ENCODE measurements at regions not wholly inside any gene's neighbourhood (a gene's known extent, or its start where the extent isn't known, plus 50 kb on each side); places are given as distances from the start of the nearest gene placed in this dataset.

GRCh38 chr21:15422783-15423182 is 307.0 kb upstream of the USP25 start:
- DNase-seq: no peak
- Histone ChIP-seq H3K27ac (ENCODE audit: insufficient read depth, low read length, poor library complexity, severe bottlenecking) (no peak overlapping the region), H3K4me1 (ENCODE audit: control insufficient read depth, insufficient read depth, low read length, poor library complexity, severe bottlenecking) (no peaks in the 10 kb centered on the region), H3K9me3 (ENCODE audit: control insufficient read depth, low read length) (no peaks in the 10 kb centered on the region), H3K4me3 (ENCODE audit: insufficient read depth, low read depth, low read length, poor library complexity, severe bottlenecking) (no peak overlapping the region), H3K36me3 (ENCODE audit: control insufficient read depth, insufficient read depth, low read length) (no peaks in the 10 kb centered on the region), H3K27me3 (replicated peaks; ENCODE audit: control insufficient read depth, insufficient read depth, low read length, poor library complexity, severe bottlenecking) (no peaks in the 10 kb centered on the region)

GRCh38 chr21:15423676-15424445 is 305.9 kb upstream of the USP25 start:
- H3K27me3 ChIP-seq (replicated peaks; ENCODE audit: control insufficient read depth, insufficient read depth, low read length, poor library complexity, severe bottlenecking): no peaks in the 10 kb centered on the region
- no peaks in the 10 kb centered on the region for H3K36me3 ChIP-seq (ENCODE audit: control insufficient read depth, insufficient read depth, low read length)
- no peak overlapping the region for H3K4me3 ChIP-seq (ENCODE audit: insufficient read depth, low read depth, low read length, poor library complexity, severe bottlenecking)
- H3K9me3 ChIP-seq (ENCODE audit: control insufficient read depth, low read length): no peaks in the 10 kb centered on the region
- no peak overlapping the region for H3K27ac ChIP-seq (ENCODE audit: insufficient read depth, low read length, poor library complexity, severe bottlenecking)
- H3K4me1 ChIP-seq (ENCODE audit: control insufficient read depth, insufficient read depth, low read length, poor library complexity, severe bottlenecking): no peaks in the 10 kb centered on the region
- no peak for DNase-seq

GRCh38 chr21:15425049-15425448 is 304.7 kb upstream of the USP25 start:
- DNase-seq: no peak
- no peaks in the 10 kb centered on the region for H3K36me3 ChIP-seq (ENCODE audit: control insufficient read depth, insufficient read depth, low read length)
- no peaks in the 10 kb centered on the region for H3K27me3 ChIP-seq (replicated peaks; ENCODE audit: control insufficient read depth, insufficient read depth, low read length, poor library complexity, severe bottlenecking)
- H3K4me3 ChIP-seq (ENCODE audit: insufficient read depth, low read depth, low read length, poor library complexity, severe bottlenecking): no peak overlapping the region
- H3K9me3 ChIP-seq (ENCODE audit: control insufficient read depth, low read length): no peaks in the 10 kb centered on the region
- no peaks in the 10 kb centered on the region for H3K4me1 ChIP-seq (ENCODE audit: control insufficient read depth, insufficient read depth, low read length, poor library complexity, severe bottlenecking)
- H3K27ac ChIP-seq (ENCODE audit: insufficient read depth, low read length, poor library complexity, severe bottlenecking): no peak overlapping the region

- Histone ChIP-seq H3K36me3 (ENCODE audit: control insufficient read depth, insufficient read depth, low read length) (no peaks in the 10 kb centered on the region), H3K27me3 (replicated peaks; ENCODE audit: control insufficient read depth, insufficient read depth, low read length, poor library complexity, severe bottlenecking) (no peaks in the 10 kb centered on the region), H3K4me1 (ENCODE audit: control insufficient read depth, insufficient read depth, low read length, poor library complexity, severe bottlenecking) (no peaks in the 10 kb centered on the region), H3K4me3 (ENCODE audit: insufficient read depth, low read depth, low read length, poor library complexity, severe bottlenecking) (no peak overlapping the region), H3K9me3 (ENCODE audit: control insufficient read depth, low read length) (no peaks in the 10 kb centered on the region), H3K27ac (ENCODE audit: insufficient read depth, low read length, poor library complexity, severe bottlenecking) (no peak overlapping the region)
- no peak for DNase-seq
Measured at GRCh38 chr21:15430023-15430422, 299.8 kb upstream of the USP25 start.

GRCh38 chr21:15430577-15430976 is 299.2 kb upstream of the USP25 start:
- Histone ChIP-seq H3K27me3 (replicated peaks; ENCODE audit: control insufficient read depth, insufficient read depth, low read length, poor library complexity, severe bottlenecking) (no peaks in the 10 kb centered on the region), H3K27ac (ENCODE audit: insufficient read depth, low read length, poor library complexity, severe bottlenecking) (no peak overlapping the region), H3K9me3 (ENCODE audit: control insufficient read depth, low read length) (no peaks in the 10 kb centered on the region), H3K36me3 (ENCODE audit: control insufficient read depth, insufficient read depth, low read length) (no peaks in the 10 kb centered on the region), H3K4me3 (ENCODE audit: insufficient read depth, low read depth, low read length, poor library complexity, severe bottlenecking) (no peak overlapping the region), H3K4me1 (ENCODE audit: control insufficient read depth, insufficient read depth, low read length, poor library complexity, severe bottlenecking) (no peaks in the 10 kb centered on the region)
- no peak for DNase-seq

- H3K4me3 ChIP-seq (ENCODE audit: insufficient read depth, low read depth, low read length, poor library complexity, severe bottlenecking): no peak overlapping the region
- no peaks in the 10 kb centered on the region for H3K9me3 ChIP-seq (ENCODE audit: control insufficient read depth, low read length)
- no peak for DNase-seq
- H3K27me3 ChIP-seq (replicated peaks; ENCODE audit: control insufficient read depth, insufficient read depth, low read length, poor library complexity, severe bottlenecking): no peaks in the 10 kb centered on the region
- H3K4me1 ChIP-seq (ENCODE audit: control insufficient read depth, insufficient read depth, low read length, poor library complexity, severe bottlenecking): no peaks in the 10 kb centered on the region
- no peaks in the 10 kb centered on the region for H3K36me3 ChIP-seq (ENCODE audit: control insufficient read depth, insufficient read depth, low read length)
- H3K27ac ChIP-seq (ENCODE audit: insufficient read depth, low read length, poor library complexity, severe bottlenecking): no peak overlapping the region
Measured at GRCh38 chr21:15431053-15431452, 298.7 kb upstream of the USP25 start.

GRCh38 chr21:15433091-15433490 is 296.7 kb upstream of the USP25 start:
- H3K4me3 ChIP-seq (ENCODE audit: insufficient read depth, low read depth, low read length, poor library complexity, severe bottlenecking): no peak overlapping the region
- H3K27me3 ChIP-seq (replicated peaks; ENCODE audit: control insufficient read depth, insufficient read depth, low read length, poor library complexity, severe bottlenecking): no peaks in the 10 kb centered on the region
- no peak for DNase-seq
- H3K36me3 ChIP-seq (ENCODE audit: control insufficient read depth, insufficient read depth, low read length): no peaks in the 10 kb centered on the region
- no peak overlapping the region for H3K27ac ChIP-seq (ENCODE audit: insufficient read depth, low read length, poor library complexity, severe bottlenecking)
- H3K9me3 ChIP-seq (ENCODE audit: control insufficient read depth, low read length): no peaks in the 10 kb centered on the region
- H3K4me1 ChIP-seq (ENCODE audit: control insufficient read depth, insufficient read depth, low read length, poor library complexity, severe bottlenecking): no peaks in the 10 kb centered on the region

- no peaks in the 10 kb centered on the region for H3K27me3 ChIP-seq (replicated peaks; ENCODE audit: control insufficient read depth, insufficient read depth, low read length, poor library complexity, severe bottlenecking)
- no peaks in the 10 kb centered on the region for H3K36me3 ChIP-seq (ENCODE audit: control insufficient read depth, insufficient read depth, low read length)
- no peaks in the 10 kb centered on the region for H3K4me1 ChIP-seq (ENCODE audit: control insufficient read depth, insufficient read depth, low read length, poor library complexity, severe bottlenecking)
- H3K9me3 ChIP-seq (ENCODE audit: control insufficient read depth, low read length): no peaks in the 10 kb centered on the region
- DNase-seq: no peak
- H3K4me3 ChIP-seq (ENCODE audit: insufficient read depth, low read depth, low read length, poor library complexity, severe bottlenecking): no peak overlapping the region
- H3K27ac ChIP-seq (ENCODE audit: insufficient read depth, low read length, poor library complexity, severe bottlenecking): no peak overlapping the region
Measured at GRCh38 chr21:15434163-15434905, 295.4 kb upstream of the USP25 start.

GRCh38 chr21:15436031-15436430 is 293.8 kb upstream of the USP25 start:
- Histone ChIP-seq H3K27me3 (replicated peaks; ENCODE audit: control insufficient read depth, insufficient read depth, low read length, poor library complexity, severe bottlenecking) (no peaks in the 10 kb centered on the region), H3K4me1 (ENCODE audit: control insufficient read depth, insufficient read depth, low read length, poor library complexity, severe bottlenecking) (no peaks in the 10 kb centered on the region), H3K9me3 (ENCODE audit: control insufficient read depth, low read length) (no peaks in the 10 kb centered on the region), H3K36me3 (ENCODE audit: control insufficient read depth, insufficient read depth, low read length) (no peaks in the 10 kb centered on the region), H3K4me3 (ENCODE audit: insufficient read depth, low read depth, low read length, poor library complexity, severe bottlenecking) (no peak overlapping the region), H3K27ac (ENCODE audit: insufficient read depth, low read length, poor library complexity, severe bottlenecking) (no peak overlapping the region)
- no peak for DNase-seq

GRCh38 chr21:15437883-15438282 is 291.9 kb upstream of the USP25 start:
- no peak for DNase-seq

More at GRCh38 chr21:15437883-15438282, 291.9 kb upstream of the USP25 start:
- Histone ChIP-seq H3K36me3 (ENCODE audit: control insufficient read depth, insufficient read depth, low read length) (no peaks in the 10 kb centered on the region), H3K4me3 (ENCODE audit: insufficient read depth, low read depth, low read length, poor library complexity, severe bottlenecking) (no peak overlapping the region), H3K9me3 (ENCODE audit: control insufficient read depth, low read length) (no peaks in the 10 kb centered on the region), H3K4me1 (ENCODE audit: control insufficient read depth, insufficient read depth, low read length, poor library complexity, severe bottlenecking) (no peaks in the 10 kb centered on the region), H3K27me3 (replicated peaks; ENCODE audit: control insufficient read depth, insufficient read depth, low read length, poor library complexity, severe bottlenecking) (no peaks in the 10 kb centered on the region), H3K27ac (ENCODE audit: insufficient read depth, low read length, poor library complexity, severe bottlenecking) (no peak overlapping the region)
